ENCODE measurements at regions not wholly inside any gene's neighbourhood (a gene's known extent, or its start where the extent isn't known, plus 50 kb on each side); places are given as distances from the start of the nearest gene placed in this dataset.

- DNase-seq (ENCODE audit: low read depth), result no peak
Observed at GRCh38 chr3:103367481-103367880, 932.7 kb downstream of the ZPLD1 start.

GRCh38 chr3:103371411-103371810, 936.6 kb downstream of the ZPLD1 start:
- no peak overlapping the region for H3K4me3 ChIP-seq (ENCODE audit: low read depth, low read length)
- DNase-seq (ENCODE audit: low read depth), result no peak

More at GRCh38 chr3:103367481-103367880, 932.7 kb downstream of the ZPLD1 start:
- H3K4me3 ChIP-seq (ENCODE audit: low read depth, low read length), result no peak overlapping the region
- TF ChIP-seq MAX (IDR thresholded peaks at IDR 0.05; ENCODE audit: low read depth, low read length) (no peak), MYC (IDR thresholded peaks at IDR 0.05; ENCODE audit: low read depth, low read length) (no peak), POLR2A (IDR thresholded peaks at IDR 0.05; ENCODE audit: extremely low read depth, insufficient read length) (no peak), CTCF (IDR thresholded peaks at IDR 0.05; ENCODE audit: low read depth, low read length) (no peak)

GRCh38 chr3:103372031-103372430, 937.2 kb downstream of the ZPLD1 start:
- no peak for DNase-seq (ENCODE audit: low read depth)
- H3K4me3 ChIP-seq (ENCODE audit: low read depth, low read length), result no peak overlapping the region
- TF ChIP-seq CTCF (IDR thresholded peaks at IDR 0.05; ENCODE audit: low read depth, low read length) (no peak), MYC (IDR thresholded peaks at IDR 0.05; ENCODE audit: low read depth, low read length) (no peak), POLR2A (IDR thresholded peaks at IDR 0.05; ENCODE audit: extremely low read depth, insufficient read length) (no peak), MAX (IDR thresholded peaks at IDR 0.05; ENCODE audit: low read depth, low read length) (no peak)

More at GRCh38 chr3:103371411-103371810, 936.6 kb downstream of the ZPLD1 start:
- TF ChIP-seq CTCF (IDR thresholded peaks at IDR 0.05; ENCODE audit: low read depth, low read length) (no peak), MYC (IDR thresholded peaks at IDR 0.05; ENCODE audit: low read depth, low read length) (no peak), POLR2A (IDR thresholded peaks at IDR 0.05; ENCODE audit: extremely low read depth, insufficient read length) (no peak), MAX (IDR thresholded peaks at IDR 0.05; ENCODE audit: low read depth, low read length) (no peak)

GRCh38 chr3:103380391-103380790, 945.6 kb downstream of the ZPLD1 start:
- TF ChIP-seq MYC (IDR thresholded peaks at IDR 0.05; ENCODE audit: low read depth, low read length), result no peak
- TF ChIP-seq MAX (IDR thresholded peaks at IDR 0.05; ENCODE audit: low read depth, low read length), result no peak
- no peak for TF ChIP-seq CTCF (IDR thresholded peaks at IDR 0.05; ENCODE audit: low read depth, low read length)
- TF ChIP-seq POLR2A (IDR thresholded peaks at IDR 0.05; ENCODE audit: extremely low read depth, insufficient read length), result no peak
- no peak for DNase-seq (ENCODE audit: low read depth)

GRCh38 chr3:103381296-103382079, 946.7 kb downstream of the ZPLD1 start:
- DNase-seq (ENCODE audit: low read depth), result no peak
- TF ChIP-seq MAX (IDR thresholded peaks at IDR 0.05; ENCODE audit: low read depth, low read length) (no peak), MYC (IDR thresholded peaks at IDR 0.05; ENCODE audit: low read depth, low read length) (no peak), POLR2A (IDR thresholded peaks at IDR 0.05; ENCODE audit: extremely low read depth, insufficient read length) (no peak), CTCF (IDR thresholded peaks at IDR 0.05; ENCODE audit: low read depth, low read length) (no peak)
- no peak overlapping the region for H3K4me3 ChIP-seq (ENCODE audit: low read depth, low read length)

More at GRCh38 chr3:103380391-103380790, 945.6 kb downstream of the ZPLD1 start:
- no peak overlapping the region for H3K4me3 ChIP-seq (ENCODE audit: low read depth, low read length)

Data from NB4 (cell line).